Fibroblast of skin of scalp (primary cell): ENCODE measurements at regions not wholly inside any gene's neighbourhood (a gene's known extent, or its start where the extent isn't known, plus 50 kb on each side); places are given as distances from the start of the nearest gene placed in this dataset.
"Not testable (repeated sequence)": the region's sequence is repeated elsewhere in the genome, so short reads cannot be mapped to it uniquely, and the experiment has no call there.

Source experiments
- DNase-seq: peaks from one replicate; pipeline ENCODE4 v3.0.0-alpha.2; 2013

DNA sequence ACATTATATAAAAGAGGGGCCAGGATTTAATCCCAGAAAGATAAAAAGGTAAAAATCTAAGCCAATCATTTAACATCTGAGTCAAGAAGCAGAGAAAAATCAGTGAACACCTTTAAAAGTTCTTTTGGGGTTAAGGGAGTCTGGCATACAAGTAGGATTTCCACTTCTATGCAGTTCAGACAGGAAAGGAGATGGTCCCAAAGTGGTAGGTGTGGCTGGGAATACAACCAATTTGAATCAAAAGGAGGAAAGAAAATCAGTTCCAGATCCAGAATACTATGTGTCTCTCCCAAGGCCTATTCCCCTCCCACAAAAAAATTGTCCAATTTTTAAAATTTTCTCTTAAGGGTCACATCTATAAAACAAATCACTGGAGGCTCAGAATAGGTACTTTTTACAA, 167.4 kb downstream of the PHLDA1 start:
- DNase-seq = no peak

DNA sequence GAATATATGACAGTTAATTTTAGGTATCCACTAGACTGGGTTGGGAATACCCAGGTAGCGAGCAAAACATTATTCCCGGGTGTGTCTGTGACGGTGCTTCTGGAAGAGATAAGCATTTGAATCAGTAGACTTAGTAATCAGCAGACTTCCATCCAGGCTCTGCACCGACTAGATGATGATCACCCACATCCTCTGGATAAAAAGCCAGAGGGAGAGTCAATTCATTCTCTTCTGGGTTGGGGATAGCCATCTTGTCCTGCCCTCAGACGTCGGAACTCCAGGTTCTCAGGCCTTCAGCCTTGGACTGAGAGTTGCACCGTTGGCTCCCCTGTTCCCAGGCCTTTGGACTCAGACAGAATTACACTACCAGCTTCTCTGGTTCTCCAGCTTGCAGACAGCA, 168.0 kb downstream of the PHLDA1 start:
- no peak for DNase-seq

- DNase-seq = peak; percentile 61
Observed at GRCh38 chr12:75862692-75863471, 168.7 kb downstream of the PHLDA1 start.

- DNase-seq = no peak
Observed at GRCh38 chr12:75859868-75860267, 171.7 kb downstream of the PHLDA1 start.

- DNase-seq = no peak
Observed at GRCh38 chr12:75856235-75856634, 175.3 kb downstream of the PHLDA1 start.

DNA sequence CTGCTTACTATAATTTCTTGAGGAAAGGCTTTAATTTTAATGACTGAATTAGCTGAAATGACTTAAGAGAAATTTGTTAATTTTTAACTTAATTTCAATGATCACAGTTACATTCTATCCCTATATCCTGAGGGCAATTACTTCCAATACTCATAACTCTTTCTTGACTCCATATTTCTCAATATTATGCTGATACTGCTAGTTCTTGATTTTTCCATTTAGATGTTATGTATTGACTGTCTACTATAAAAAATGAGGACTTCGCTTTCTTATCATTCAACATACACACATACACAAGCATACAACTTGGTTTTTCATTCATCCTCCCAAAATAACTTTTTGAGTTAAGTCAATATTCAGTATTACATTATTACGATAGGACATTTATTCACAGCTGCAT, 176.2 kb downstream of the PHLDA1 start:
- DNase-seq = no peak

DNA sequence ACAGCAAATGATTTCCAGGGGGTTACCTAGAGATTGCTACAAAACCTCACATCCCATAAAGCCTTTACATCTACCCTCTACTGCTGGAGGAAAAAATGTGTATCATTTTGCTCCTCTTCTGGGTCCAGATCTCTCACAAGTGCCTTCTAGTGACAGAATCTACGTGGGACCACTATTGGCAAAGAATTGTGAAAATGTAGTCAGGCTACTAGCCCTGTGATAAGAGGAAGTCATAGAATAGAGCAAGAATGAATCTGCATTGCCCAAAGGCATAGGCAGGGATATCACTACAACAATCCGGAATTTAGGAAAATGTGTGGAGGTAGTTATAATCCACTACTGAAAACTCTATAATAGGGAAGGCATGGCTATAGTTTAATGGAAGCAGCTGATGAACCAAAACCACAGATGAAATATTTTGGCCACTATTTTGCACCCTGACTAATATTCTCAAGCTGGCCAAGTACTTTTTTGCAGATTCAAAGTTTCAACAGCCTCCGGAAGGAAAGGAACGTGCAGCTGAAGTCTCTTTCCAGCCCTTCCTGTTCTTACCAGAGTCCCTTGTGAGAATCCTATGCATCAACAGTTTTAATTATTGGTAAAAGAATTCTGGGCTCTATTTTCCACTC, 176.8 kb downstream of the PHLDA1 start:
- peak; percentile 68 for DNase-seq

DNA sequence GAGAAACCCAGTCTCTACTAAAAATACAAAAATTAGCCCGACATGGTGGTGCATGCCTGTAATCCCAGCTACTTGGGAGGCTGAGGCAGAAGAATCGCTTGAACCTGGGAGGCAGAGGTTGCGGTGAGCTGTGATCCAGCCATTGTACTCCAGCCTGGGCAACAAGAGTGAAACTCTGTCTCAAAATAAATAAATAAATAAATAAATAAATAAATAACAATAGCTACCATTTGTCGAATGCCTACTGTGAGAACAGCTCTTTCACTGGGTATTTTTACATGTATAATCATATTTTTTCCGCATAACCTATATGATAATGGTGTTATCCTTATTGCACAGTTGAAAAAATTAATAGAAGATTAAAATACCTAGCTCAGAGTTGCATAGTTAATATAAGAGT, 177.4 kb downstream of the PHLDA1 start:
- not testable (repeated sequence) for DNase-seq

DNA sequence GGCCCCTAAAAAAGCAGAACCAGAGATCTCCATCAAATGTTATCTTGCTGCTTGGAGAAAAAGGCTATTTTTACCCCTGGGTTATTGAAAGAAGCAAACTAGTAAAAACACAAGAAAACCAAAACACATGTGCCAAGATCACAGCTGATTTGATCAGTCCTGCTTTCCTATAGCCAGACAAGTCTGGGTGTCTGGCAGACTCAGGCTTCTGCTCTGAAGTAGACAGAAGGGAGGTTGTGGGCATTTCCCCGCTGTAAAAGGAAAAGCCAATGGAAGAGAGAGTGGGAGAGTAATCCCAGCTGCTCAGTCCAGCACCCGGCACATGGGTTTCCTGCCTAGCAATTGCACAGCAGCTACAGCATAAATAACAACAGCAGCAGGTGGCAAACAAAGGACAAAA, 177.9 kb downstream of the PHLDA1 start:
- no peak for DNase-seq

GRCh38 chr12:75852956-75853355, 178.6 kb downstream of the PHLDA1 start:
- DNase-seq = no peak

DNA sequence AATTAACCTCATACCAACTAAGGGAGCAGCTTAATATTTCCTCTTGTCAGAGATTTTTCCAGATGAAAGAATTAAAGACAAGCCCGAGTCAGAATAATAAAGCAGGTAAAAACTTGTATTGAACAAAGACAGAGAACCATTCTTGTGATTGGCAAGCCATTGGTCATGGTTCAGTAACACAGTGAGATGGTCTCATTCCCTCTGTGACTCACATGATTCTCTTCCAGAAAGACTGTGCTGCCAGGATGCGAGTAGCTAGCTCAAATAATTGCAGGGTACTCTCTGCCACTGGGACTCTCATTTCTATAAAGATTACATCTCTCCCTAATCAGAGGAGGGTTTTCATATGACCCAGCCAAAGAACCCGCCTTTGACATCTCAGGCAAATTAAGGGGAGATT, 179.4 kb downstream of the PHLDA1 start:
- DNase-seq = peak; percentile 22

GRCh38 chr12:75850721-75851462, 180.7 kb downstream of the PHLDA1 start:
- DNase-seq = peak; percentile 67

GRCh38 chr12:75848961-75849360, 182.6 kb downstream of the PHLDA1 start:
- no peak for DNase-seq

- no peak for DNase-seq
Observed at GRCh38 chr12:75848431-75848925, 183.1 kb downstream of the PHLDA1 start.

GRCh38 chr12:75846102-75846501, 185.5 kb downstream of the PHLDA1 start:
- DNase-seq = no peak

DNA sequence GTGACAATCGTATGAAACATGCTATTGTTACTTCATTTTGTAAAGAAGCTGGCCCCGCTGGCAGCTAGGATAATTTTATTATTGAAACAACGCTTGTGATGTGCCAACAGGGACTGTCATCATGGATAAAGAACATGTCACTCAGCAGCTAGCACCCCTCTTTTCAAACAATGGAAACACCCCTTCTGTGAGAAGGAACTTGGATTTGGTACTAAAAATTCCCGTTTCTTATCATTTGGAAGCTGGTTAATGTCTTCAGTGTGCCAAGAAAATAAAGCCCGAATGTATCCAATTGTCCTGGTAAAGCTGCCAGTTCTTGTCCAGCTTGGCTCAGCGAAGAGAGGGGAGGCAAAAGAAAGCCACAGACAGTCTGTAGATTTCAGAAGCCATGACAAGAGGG, 186.6 kb downstream of the PHLDA1 start:
- DNase-seq = no peak

GRCh38 chr12:75844049-75844770, 187.4 kb downstream of the PHLDA1 start:
- DNase-seq = no peak

GRCh38 chr12:75842090-75842489, 189.5 kb downstream of the PHLDA1 start:
- no peak for DNase-seq

DNA sequence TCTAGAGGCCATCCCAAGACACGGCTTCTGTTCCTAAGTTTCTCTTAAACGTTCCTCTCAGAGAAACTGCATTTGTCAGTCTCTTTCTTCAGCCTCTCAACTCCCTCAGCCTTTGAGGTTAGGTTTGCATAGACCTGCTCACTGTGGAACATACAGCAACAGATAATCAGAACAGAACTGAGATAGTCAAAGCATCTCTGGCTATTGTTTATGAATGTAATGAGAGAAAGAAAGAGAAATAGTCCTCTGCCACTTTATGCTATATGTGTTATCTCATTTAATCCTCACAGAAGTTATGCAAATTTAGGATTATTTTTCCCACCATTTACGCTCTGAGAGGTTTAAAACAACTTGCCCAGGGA, 190.6 kb downstream of the PHLDA1 start:
- DNase-seq = no peak

DNA sequence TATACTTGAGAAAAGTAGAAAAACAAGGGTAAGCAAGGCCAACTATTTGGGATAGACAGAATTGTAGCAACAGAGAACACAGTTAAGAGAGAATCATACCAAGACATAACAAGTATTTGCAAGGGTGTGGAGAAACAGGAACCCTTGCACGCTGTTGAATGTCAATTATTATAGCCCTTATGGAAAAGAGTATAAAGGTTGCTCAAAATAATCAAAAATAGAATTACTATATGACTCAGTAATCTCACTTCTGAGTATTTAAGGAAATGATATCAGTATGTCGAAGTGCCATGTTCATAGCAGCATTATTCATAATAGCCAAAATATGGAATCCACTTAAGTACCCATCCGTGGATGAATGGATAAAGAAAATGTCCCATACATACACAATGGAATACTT, 193.3 kb downstream of the PHLDA1 start:
- DNase-seq = no peak

- no peak for DNase-seq
Observed at GRCh38 chr12:75837700-75838099, 193.9 kb downstream of the PHLDA1 start.

DNA sequence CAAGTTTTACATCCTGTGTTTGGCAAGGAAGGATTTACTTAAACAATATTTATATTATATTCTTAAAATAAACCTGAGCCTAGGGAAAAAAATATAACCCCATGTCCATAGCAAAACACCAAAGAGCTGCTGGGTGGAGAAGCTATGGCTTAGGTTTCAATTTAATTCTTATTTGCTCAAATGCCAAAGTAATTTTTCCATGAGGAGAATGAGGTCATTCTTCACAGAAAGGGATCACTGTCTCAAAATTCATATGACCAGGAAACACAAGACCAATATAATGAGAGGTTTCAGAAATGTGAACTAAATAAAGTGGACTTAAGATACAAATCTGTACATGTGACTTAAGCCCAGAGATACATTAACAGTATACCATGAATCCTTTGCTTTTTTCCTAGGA, 195.0 kb downstream of the PHLDA1 start:
- DNase-seq = no peak

GRCh38 chr12:75834591-75834990, 197.0 kb downstream of the PHLDA1 start:
- DNase-seq = no peak
